GM12878 (cell line): ENCODE measurements at regions not wholly inside any gene's neighbourhood (a gene's known extent, or its start where the extent isn't known, plus 50 kb on each side); places are given as distances from the start of the nearest gene placed in this dataset.

Experiments used
- ATAC-seq: fragments of 200-7000 bp; cut with Tn5 transposase; 3 replicates; pipeline ENCODE4 v1.9.1; 2020; ENCODE audit warnings: mild to moderate bottlenecking, moderate library complexity
- BruUV-seq: library from RNA; stranded (reverse); fragments of 400-500 nt; replicated peaks from 2 replicates; lab custom pipeline; 2021; lab: Mats Ljungman, UMichigan
- CTCF ChIA-PET: fragments of 300-600 bp; sonication (Branson Sonifier 250); formaldehyde crosslinking; extraction: SDS; loops from one replicate; lab custom pipeline; 2021; ENCODE audit warnings: inconsistent platforms; lab: Yijun Ruan, JAX
- POLR2A ChIA-PET: fragments of 350-600 bp; formaldehyde crosslinking; extraction: SDS; loops from one replicate; lab custom pipeline; 2021; ENCODE audit warnings: inconsistent platforms; lab: Charles Lee
- RAD21 ChIA-PET: fragments of 300-600 bp; sonication (Branson Sonifier 250); formaldehyde crosslinking; loops from one replicate; lab custom pipeline; 2023; ENCODE audit warnings: antibody characterized with exemption; ENCODE audit not compliant: unreplicated experiment; lab: Charles Lee
- SMC1A ChIA-PET: fragments of 300-600 bp; sonication (Branson Sonifier 250); formaldehyde crosslinking; loops from one replicate; lab custom pipeline; 2023; ENCODE audit not compliant: unreplicated experiment, uncharacterized antibody; lab: Charles Lee
- DNase-seq: peaks from one replicate; pipeline ENCODE4 v3.0.0-alpha.2; 2011; ENCODE audit warnings: low read depth, low spot score
- FAIRE-seq: peaks from 3 replicates; lab custom pipeline; 2011; peaks lifted over from hg19 to GRCh38; lab: Jason Lieb, UNC
- H2AFZ ChIP-seq: 2 replicates; pipeline ENCODE4 v1.6.0; 2011; ENCODE audit warnings: low read depth, low read length, control low read depth; ENCODE audit not compliant: control insufficient read depth
- H3K27ac ChIP-seq: 2 replicates; pipeline ENCODE4 v1.5.1; 2011; ENCODE audit warnings: control low read depth; ENCODE audit not compliant: control insufficient read depth, insufficient read depth
- H3K27me3 ChIP-seq, 2 experiments: replicated peaks in 1 of 2; 2 replicates each; pipeline versions ENCODE4 v1.6.0 to v1.6.1; 2011; ENCODE audit warnings: low read length in 1 of 2; ENCODE audit not compliant: control insufficient read depth in 2 of 2, insufficient read depth in 2 of 2
- H3K36me3 ChIP-seq, 2 experiments: 2 replicates each; pipeline ENCODE4 v1.5.1; 2011; ENCODE audit warnings: low read length in 1 of 2; ENCODE audit not compliant: control insufficient read depth in 2 of 2, insufficient read depth in 2 of 2
- H3K4me1 ChIP-seq: 2 replicates; pipeline ENCODE4 v1.6.1; 2011; ENCODE audit warnings: mild to moderate bottlenecking, low read length, moderate library complexity, mixed read lengths; ENCODE audit not compliant: control insufficient read depth, insufficient read depth
- H3K4me2 ChIP-seq: 2 replicates; pipeline ENCODE4 v1.6.0; 2011; ENCODE audit warnings: control low read depth; ENCODE audit not compliant: control insufficient read depth, insufficient read depth
- H3K4me3 ChIP-seq: fragments of 200-600 bp; sonication (generic); 2 replicates; pipeline ENCODE4 v1.5.1; 2016
- H3K79me2 ChIP-seq: 2 replicates; pipeline ENCODE4 v1.6.0; 2011; ENCODE audit warnings: low read length; ENCODE audit not compliant: control insufficient read depth, insufficient read depth
- H3K9ac ChIP-seq: 2 replicates; pipeline ENCODE4 v1.8.0; 2011; ENCODE audit warnings: low read length, control low read depth, mixed read lengths; ENCODE audit not compliant: control insufficient read depth, insufficient read depth
- H3K9me3 ChIP-seq: replicated peaks from 3 replicates; pipeline ENCODE4 v1.5.1; 2011; ENCODE audit warnings: mild to moderate bottlenecking, low read length; ENCODE audit not compliant: control insufficient read depth, insufficient read depth
- H4K20me1 ChIP-seq: 2 replicates; pipeline ENCODE4 v1.6.0; 2011; ENCODE audit not compliant: control insufficient read depth, insufficient read depth
- ATF7 ChIP-seq: fragments of 450-650 bp; IDR thresholded peaks from 2 replicates; pipeline ENCODE4 v1.6.1; 2016; ENCODE audit warnings: low read depth, mild to moderate bottlenecking
- BHLHE40 ChIP-seq, 2 experiments: fragments of 450-650 bp in 1 of 2; IDR thresholded peaks; 2 replicates each; pipeline ENCODE4 v1.6.1; 2011 to 2017; ENCODE audit warnings: low read depth in 2 of 2, borderline replicate concordance in 1 of 2, improper control_type of control experiment in 1 of 2, low read length in 1 of 2, mild to moderate bottlenecking in 1 of 2
- EGR1 ChIP-seq, 2 experiments: IDR thresholded peaks; 1 replicate in 1 of 2; 2 replicates in 1 of 2; pipeline ENCODE4 v1.6.1; 2011 to 2012; ENCODE audit warnings: low read depth in 2 of 2, low read length in 2 of 2, borderline replicate concordance in 1 of 2, mild to moderate bottlenecking in 1 of 2, moderate library complexity in 1 of 2
- MYC ChIP-seq: IDR thresholded peaks from 2 replicates; pipeline ENCODE4 v1.6.1; 2011; ENCODE audit warnings: mild to moderate bottlenecking, low read length, moderate library complexity, inconsistent platforms; ENCODE audit not compliant: insufficient read depth, insufficient replicate concordance, insufficient read length, severe bottlenecking
- NFIC ChIP-seq: IDR thresholded peaks from 2 replicates; pipeline ENCODE4 v1.6.1; 2012; ENCODE audit warnings: low read depth, mild to moderate bottlenecking, inconsistent platforms, low read length, moderate library complexity
- RCOR1 ChIP-seq: conservative IDR thresholded peaks from 2 replicates; pipeline ENCODE4 v1.6.1; 2012; ENCODE audit warnings: low read depth, low read length, improper control_type of control experiment
- SPI1 ChIP-seq: IDR thresholded peaks from 2 replicates; pipeline ENCODE4 v1.6.1; 2011; ENCODE audit warnings: low read depth, mild to moderate bottlenecking, low read length, moderate library complexity, borderline replicate concordance; ENCODE audit not compliant: insufficient read depth
- SREBF1 ChIP-seq: IDR thresholded peaks from 2 replicates; pipeline ENCODE4 v1.6.1; 2012; ENCODE audit warnings: mild to moderate bottlenecking, low read length
- TAF1 ChIP-seq: IDR thresholded peaks from 2 replicates; pipeline ENCODE4 v1.6.1; 2011; ENCODE audit warnings: mild to moderate bottlenecking, low read depth, low read length, borderline replicate concordance
- WRNIP1 ChIP-seq: IDR thresholded peaks from 2 replicates; pipeline ENCODE4 v1.6.1; 2011; ENCODE audit warnings: low read depth, low read length, improper control_type of control experiment, borderline replicate concordance
- ZSCAN29 ChIP-seq: fragments of 450-650 bp; IDR thresholded peaks from 2 replicates; pipeline ENCODE4 v1.6.1; 2017; ENCODE audit warnings: mild to moderate bottlenecking, moderate library complexity
- WGBS: methylation state at CpG from one replicate; pipeline ENCODE4 v1.1.6; 2016; ENCODE audit warnings: low lambda C conversion rate; ENCODE audit not compliant: insufficient replicate concordance, insufficient coverage; ENCODE audit errors: missing lambda C conversion rate; 5-methylcytosine and 5-hydroxymethylcytosine counted together
- in situ Hi-C: fragments of 300-500 bp; cut with MboI; formaldehyde crosslinking; loops from 9 replicates; pipeline ENCODE4 v1.14.3; 2018; ENCODE audit warnings: mixed read lengths
- intact Hi-C: fragments of 100-400 bp; cut with micrococcal nuclease; formaldehyde crosslinking; loops from one replicate; pipeline ENCODE4 v1.14.2; 2022; ENCODE audit not compliant: unreplicated experiment
- TF ChIP-seq, protein P1 (sequence below): IDR thresholded peaks from 2 replicates; pipeline ENCODE4 v1.6.1; 2012; ENCODE audit warnings: low read depth, low read length, improper control_type of control experiment
- TF ChIP-seq, protein P2 (sequence below): IDR thresholded peaks from 2 replicates; pipeline ENCODE4 v1.6.1; 2011; ENCODE audit warnings: low read depth, mild to moderate bottlenecking, low read length, moderate library complexity, borderline replicate concordance; ENCODE audit errors: extremely low read depth

DNA sequence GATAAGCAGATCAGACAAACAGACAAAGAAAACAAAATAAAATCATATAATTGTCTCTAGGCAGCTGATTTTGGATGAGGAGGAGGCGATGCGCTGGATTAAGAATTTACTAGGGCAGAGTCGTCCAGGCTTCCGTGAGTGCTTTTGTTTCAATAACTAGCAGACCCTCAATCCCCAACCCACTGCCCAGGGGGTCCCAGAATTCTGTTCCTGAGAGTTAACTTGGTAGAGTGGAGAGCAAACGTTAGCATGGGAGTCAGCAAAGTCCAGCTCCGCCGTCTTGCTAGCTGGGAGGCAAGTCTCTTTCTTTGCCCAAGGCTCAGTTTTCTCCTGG, 95.5 kb upstream of the TBX5 start:
- no peak overlapping the region for H3K4me2 ChIP-seq
- no peak overlapping the region for H3K27ac ChIP-seq
- no TSS peak for BruUV-seq
- RAD21 ChIA-PET = no interaction called here
- FAIRE-seq (no peak), ATAC-seq (no peak), DNase-seq (no peak)
- H3K79me2 ChIP-seq = no peaks in the 10 kb centered on the region
- no peaks in the 10 kb centered on the region for H3K36me3 ChIP-seq
- POLR2A ChIA-PET = no interaction called here
- no peak overlapping the region for H2AFZ ChIP-seq
- H3K4me3 ChIP-seq = no peak overlapping the region
- intact Hi-C loops = loop anchor here (10.0 kb wide), 1 partner anchor 337 kb away; no protein-coding TSS in a partner anchor
- H3K4me1 ChIP-seq = no peaks in the 10 kb centered on the region
- H4K20me1 ChIP-seq = no peaks in the 10 kb centered on the region
- H3K27me3 ChIP-seq = peaks cover 0 to 3% of the 10 kb centered on the region in 2 experiments; a peak in 1 of 4 replicates
- no peak overlapping the region for H3K9ac ChIP-seq
- TF ChIP-seq EGR1 (IDR thresholded peaks at IDR 0.05; ENCODE audit: borderline replicate concordance in 1 of 2, low read depth in 2 of 2, low read length in 2 of 2) = no peak
- no peak for TF ChIP-seq ZSCAN29
- H3K9me3 ChIP-seq = no peaks in the 10 kb centered on the region
- WGBS = 15% methylated on average over 7 of the region's 7 CpGs
- SMC1A ChIA-PET = no interaction called here
- CTCF ChIA-PET = interaction anchor here (0.7 to 1.4 kb wide), 2 partner anchors 8 to 520 kb away, joined by 3 to 6 read pairs; no protein-coding TSS in a partner anchor
- in situ Hi-C loops = no loop called here

DNA sequence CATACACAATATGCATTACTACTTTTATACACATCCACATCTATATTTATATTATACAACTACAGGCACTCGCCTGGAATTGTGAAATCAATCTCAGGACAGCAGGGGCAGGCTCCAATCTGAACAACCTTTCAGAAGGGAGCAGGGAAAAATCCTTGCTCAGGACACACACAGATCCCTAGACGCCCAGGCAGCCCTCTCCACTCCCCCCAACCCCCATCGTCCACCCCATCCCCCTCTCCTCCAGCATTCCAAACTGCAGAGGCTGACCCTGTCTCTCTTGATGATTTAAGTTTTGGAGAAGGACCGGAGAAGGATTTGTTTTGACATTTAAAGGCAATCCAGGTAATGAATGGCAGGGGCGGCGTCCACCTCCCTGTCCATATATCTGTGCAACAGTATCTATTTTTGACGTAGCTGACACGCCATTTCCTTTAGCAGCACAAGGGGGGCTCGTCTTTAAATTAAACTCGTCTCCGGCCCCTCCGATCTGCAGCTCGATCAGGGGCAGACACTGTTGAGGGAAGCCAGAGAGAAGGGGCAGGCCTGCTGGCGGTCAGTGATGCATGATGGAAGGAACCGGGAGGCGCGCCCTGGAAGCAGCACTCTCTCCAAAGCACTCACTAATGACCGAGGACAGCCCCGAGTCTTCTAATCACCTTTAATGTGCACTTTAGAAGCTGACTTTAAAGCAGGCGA, 95.0 kb upstream of the TBX5 start:
- Histone ChIP-seq H3K4me2 (no peak overlapping the region), H3K4me3 (no peak overlapping the region), H3K79me2 (no peaks in the 10 kb centered on the region), H3K9me3 (no peaks in the 10 kb centered on the region), H3K27ac (no peak overlapping the region), H2AFZ (no peak overlapping the region), H3K9ac (no peak overlapping the region), H3K36me3 (no peaks in the 10 kb centered on the region), H3K4me1 (no peaks in the 10 kb centered on the region), H4K20me1 (no peaks in the 10 kb centered on the region), H3K27me3 (peaks cover 0 to 3% of the 10 kb centered on the region in 2 experiments; a peak in 1 of 4 replicates)
- in situ Hi-C loops (no loop called here), intact Hi-C loops (loop anchor here (10.0 kb wide), 1 partner anchor 336 kb away; no protein-coding TSS in a partner anchor)
- CTCF ChIA-PET = interaction anchor here (0.7 to 4.0 kb wide), 3 partner anchors 8 to 520 kb away, joined by 3 to 21 read pairs (median 6); no protein-coding TSS in a partner anchor
- ATAC-seq = no peak
- RAD21 ChIA-PET = no interaction called here
- no TSS peak for BruUV-seq
- under 1% methylated on average over 19 of the region's 20 CpGs for WGBS
- TF ChIP-seq, protein P1, sequence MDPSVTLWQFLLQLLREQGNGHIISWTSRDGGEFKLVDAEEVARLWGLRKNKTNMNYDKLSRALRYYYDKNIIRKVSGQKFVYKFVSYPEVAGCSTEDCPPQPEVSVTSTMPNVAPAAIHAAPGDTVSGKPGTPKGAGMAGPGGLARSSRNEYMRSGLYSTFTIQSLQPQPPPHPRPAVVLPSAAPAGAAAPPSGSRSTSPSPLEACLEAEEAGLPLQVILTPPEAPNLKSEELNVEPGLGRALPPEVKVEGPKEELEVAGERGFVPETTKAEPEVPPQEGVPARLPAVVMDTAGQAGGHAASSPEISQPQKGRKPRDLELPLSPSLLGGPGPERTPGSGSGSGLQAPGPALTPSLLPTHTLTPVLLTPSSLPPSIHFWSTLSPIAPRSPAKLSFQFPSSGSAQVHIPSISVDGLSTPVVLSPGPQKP = no peak
- TF ChIP-seq ATF7 = no peak
- TF ChIP-seq NFIC = no peak
- no peak for TF ChIP-seq WRNIP1
- TF ChIP-seq SREBF1 = no peak
- TF ChIP-seq RCOR1 = no peak
- TF ChIP-seq, protein P2, sequence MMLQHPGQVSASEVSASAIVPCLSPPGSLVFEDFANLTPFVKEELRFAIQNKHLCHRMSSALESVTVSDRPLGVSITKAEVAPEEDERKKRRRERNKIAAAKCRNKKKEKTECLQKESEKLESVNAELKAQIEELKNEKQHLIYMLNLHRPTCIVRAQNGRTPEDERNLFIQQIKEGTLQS = no peak
- no peak for TF ChIP-seq TAF1
- TF ChIP-seq SPI1 = no peak
- TF ChIP-seq ZSCAN29 = no peak
- TF ChIP-seq BHLHE40 (IDR thresholded peaks at IDR 0.05; ENCODE audit: borderline replicate concordance in 1 of 2, low read depth in 2 of 2, low read length in 1 of 2) = no peak
- TF ChIP-seq MYC = no peak
- TF ChIP-seq EGR1 (IDR thresholded peaks at IDR 0.05; ENCODE audit: borderline replicate concordance in 1 of 2, low read depth in 2 of 2, low read length in 2 of 2) = no peak
- POLR2A ChIA-PET = no interaction called here
- no peak for FAIRE-seq
- SMC1A ChIA-PET = no interaction called here
- no peak for DNase-seq
